ENCODE measurements at regions not wholly inside any gene's neighbourhood (a gene's known extent, or its start where the extent isn't known, plus 50 kb on each side); places are given as distances from the start of the nearest gene placed in this dataset.

GRCh38 chr2:182481676-182482075 lies 54.8 kb upstream of the PDE1A start:
- TF ChIP-seq CBFB (CRISPR knock-in tag; IDR thresholded peaks at IDR 0.05) (no peak), CTCF (IDR thresholded peaks at IDR 0.05 in 2 of 3, conservative IDR thresholded peaks at IDR 0.05 in 1 of 3; ENCODE audit: insufficient read depth in 2 of 3, low read depth in 1 of 3, low read length in 3 of 3) (no peak), DIDO1 (tag; IDR thresholded peaks at IDR 0.05; ENCODE audit: low read depth) (no peak), REST (IDR thresholded peaks at IDR 0.05; ENCODE audit: borderline replicate concordance) (no peak), REST (CRISPR knock-in tag; IDR thresholded peaks at IDR 0.05; ENCODE audit: low read depth) (no peak), ZNF274 (IDR thresholded peaks at IDR 0.05; ENCODE audit: borderline replicate concordance, low read depth, low read length) (no peak), SNRNP70 (optimal IDR thresholded peaks at IDR 0.05; ENCODE audit: low read depth, low read length) (no peak), HDAC8 (tag; IDR thresholded peaks at IDR 0.05) (no peak), ZFP1 (CRISPR knock-in tag; IDR thresholded peaks at IDR 0.05) (no peak), RBM17 (IDR thresholded peaks at IDR 0.05; ENCODE audit: borderline replicate concordance, low read depth, low read length) (no peak), PRPF4 (IDR thresholded peaks at IDR 0.05; ENCODE audit: insufficient read depth, low read depth, low read length, poor library complexity, severe bottlenecking) (no peak), ELF4 (CRISPR knock-in tag; IDR thresholded peaks at IDR 0.05) (no peak), TCF3 (CRISPR knock-in tag; IDR thresholded peaks at IDR 0.05) (no peak), NFYB (IDR thresholded peaks at IDR 0.05; ENCODE audit: extremely low read depth, insufficient read length) (no peak), TAF1 (IDR thresholded peaks at IDR 0.05; ENCODE audit: control insufficient read depth, extremely low read depth, insufficient read depth, low read length, severe bottlenecking) (no peak)

Data from K562 (cell line).